ENCODE measurements at regions not wholly inside any gene's neighbourhood (a gene's known extent, or its start where the extent isn't known, plus 50 kb on each side); places are given as distances from the start of the nearest gene placed in this dataset.
"Not testable (repeated sequence)": the region's sequence is repeated elsewhere in the genome, so short reads cannot be mapped to it uniquely, and the experiment has no call there.

DNA sequence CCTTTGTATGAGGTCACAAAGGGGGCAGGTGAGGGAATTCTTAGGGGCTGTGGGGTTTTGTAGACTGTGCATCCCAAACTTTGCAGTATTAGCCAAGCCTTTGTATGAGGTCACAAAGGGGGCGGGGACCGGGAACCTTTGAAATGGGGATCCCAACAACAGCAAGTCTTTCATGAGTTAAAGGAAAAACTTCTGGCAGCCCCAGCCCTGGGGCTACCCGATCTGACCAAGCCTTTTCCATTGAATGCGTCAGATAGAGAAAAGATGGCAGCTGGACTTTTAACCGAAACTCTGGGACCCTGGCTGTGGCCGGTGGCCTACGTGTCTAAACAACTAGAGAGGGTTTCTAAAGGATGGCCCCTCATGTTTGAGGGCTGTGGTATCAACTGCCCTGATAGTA lies 79.0 kb upstream of the RUBCNL start:
- not testable (repeated sequence) for DNase-seq

- DNase-seq: no peak
These were observed 76.7 kb upstream of the RUBCNL start for GRCh38 chr13:46463719-46464118.

DNA sequence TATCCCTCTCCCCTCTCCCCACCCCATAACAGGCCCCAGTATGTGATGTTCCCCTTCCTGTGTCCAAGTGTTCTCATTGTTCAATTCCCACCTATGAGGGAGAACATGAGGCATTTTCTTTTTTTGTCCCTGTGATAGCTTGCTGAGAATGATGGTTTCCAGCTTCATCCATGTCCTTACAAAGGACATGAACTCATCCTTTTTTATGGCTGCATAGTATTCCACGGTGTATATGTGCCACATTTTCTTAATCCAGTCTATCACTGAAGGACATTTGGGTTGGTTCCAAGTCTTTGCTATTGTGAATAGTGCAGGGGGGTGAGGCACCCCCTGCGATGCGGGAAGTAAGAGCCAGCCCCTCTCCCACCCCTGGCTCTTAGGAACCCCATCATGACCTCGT lies 73.2 kb upstream of the RUBCNL start:
- DNase-seq: not testable (repeated sequence)

DNA sequence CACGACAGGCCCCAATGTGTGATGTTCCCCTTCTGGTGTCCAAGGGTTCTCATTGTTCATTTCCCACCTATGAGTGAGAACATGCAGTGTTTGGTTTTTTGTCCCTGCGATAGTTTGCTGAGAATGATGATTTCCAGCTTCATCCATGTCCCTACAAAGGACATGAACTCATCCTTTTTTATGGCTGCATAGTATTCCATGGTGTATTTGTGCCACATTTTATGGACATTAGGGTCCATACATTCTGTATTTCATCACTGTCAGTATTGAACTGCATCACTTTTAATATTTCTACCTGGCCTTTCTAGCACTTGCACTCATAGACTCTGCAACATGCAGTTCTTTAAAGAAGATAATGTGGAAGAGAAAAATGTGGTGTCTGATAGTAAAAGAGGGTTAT lies 70.2 kb upstream of the RUBCNL start:
- DNase-seq: not testable (repeated sequence)

DNA sequence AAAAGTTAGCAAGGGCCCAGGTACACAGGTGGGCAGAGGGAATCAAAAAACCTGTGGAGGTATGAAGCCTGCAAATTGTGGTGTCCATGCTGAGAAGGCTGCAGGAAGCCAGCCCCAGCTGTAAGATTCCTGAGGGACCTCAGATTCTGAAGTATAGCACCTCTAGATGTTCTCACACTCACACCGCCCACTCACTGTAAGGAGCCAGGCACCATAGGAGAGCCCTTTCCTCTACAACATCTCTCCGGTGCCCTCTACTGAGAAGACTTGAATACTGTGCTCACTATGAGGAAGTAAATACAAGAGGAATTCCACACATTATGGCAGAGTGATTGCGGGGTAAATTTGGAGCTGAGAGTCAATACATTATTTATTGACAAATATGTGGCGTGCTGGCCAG lies 68.9 kb upstream of the RUBCNL start:
- DNase-seq: not testable (repeated sequence)

GRCh38 chr13:46451145-46451544 lies 64.1 kb upstream of the RUBCNL start:
- not testable (repeated sequence) for DNase-seq

- DNase-seq: not testable (repeated sequence)
These were observed 62.9 kb upstream of the RUBCNL start for GRCh38 chr13:46449949-46450348.

- DNase-seq: not testable (repeated sequence)
These were observed 61.1 kb upstream of the RUBCNL start for GRCh38 chr13:46448148-46448547.

GRCh38 chr13:46437808-46438404 lies 50.9 kb upstream of the RUBCNL start:
- not testable (repeated sequence) for DNase-seq

Data from left kidney (tissue), 1 donor.